GM12891 (cell line): ENCODE measurements at regions not wholly inside any gene's neighbourhood (a gene's known extent, or its start where the extent isn't known, plus 50 kb on each side); places are given as distances from the start of the nearest gene placed in this dataset.

Experiments
- POLR2A ChIP-seq: IDR thresholded peaks from 2 replicates; pipeline ENCODE4 v1.6.1; 2011; ENCODE audit warnings: low read depth, low read length, control low read depth
- POLR2AphosphoS5 ChIP-seq: IDR thresholded peaks from 2 replicates; pipeline ENCODE4 v1.6.1; 2011; ENCODE audit warnings: low read depth, low read length, control low read depth
- POU2F2 ChIP-seq: IDR thresholded peaks from 2 replicates; pipeline ENCODE4 v1.6.1; 2011; ENCODE audit warnings: low read depth, mild to moderate bottlenecking, control low read depth, low read length, moderate library complexity
- TAF1 ChIP-seq: IDR thresholded peaks from 2 replicates; pipeline ENCODE4 v1.6.1; 2011; ENCODE audit warnings: low read depth, low read length, control low read depth

GRCh38 chr3:102580760-102581159 is 145.9 kb downstream of the ZPLD1 start:
- no peak for TF ChIP-seq POLR2A
- TF ChIP-seq POLR2AphosphoS5 = no peak
- no peak for TF ChIP-seq TAF1
- no peak for TF ChIP-seq POU2F2
